Ishikawa (cell line): ENCODE measurements at regions not wholly inside any gene's neighbourhood (a gene's known extent, or its start where the extent isn't known, plus 50 kb on each side); places are given as distances from the start of the nearest gene placed in this dataset.

Source experiments
- CEBPB ChIP-seq: IDR thresholded peaks from 2 replicates; pipeline ENCODE4 v1.6.1; 2012
- CREB1 ChIP-seq: IDR thresholded peaks from 2 replicates; pipeline ENCODE4 v1.6.1; 2012; ENCODE audit warnings: low read depth
- EGR1 ChIP-seq: IDR thresholded peaks from 2 replicates; pipeline ENCODE4 v1.6.1; 2012
- EP300 ChIP-seq: IDR thresholded peaks from 2 replicates; pipeline ENCODE4 v1.6.1; 2012; ENCODE audit warnings: borderline replicate concordance
- FOXM1 ChIP-seq: IDR thresholded peaks from 2 replicates; pipeline ENCODE4 v1.6.1; 2012; ENCODE audit warnings: low read depth, borderline replicate concordance
- NFIC ChIP-seq: IDR thresholded peaks from 2 replicates; pipeline ENCODE4 v1.6.1; 2012
- RAD21 ChIP-seq: IDR thresholded peaks from 2 replicates; pipeline ENCODE4 v1.6.1; 2012; ENCODE audit warnings: low read depth
- REST ChIP-seq: IDR thresholded peaks from 2 replicates; pipeline ENCODE4 v1.6.1; 2012; ENCODE audit warnings: low read depth, mild to moderate bottlenecking
- TAF1 ChIP-seq: IDR thresholded peaks from 2 replicates; pipeline ENCODE4 v1.6.1; 2012; ENCODE audit warnings: low read depth, mild to moderate bottlenecking
- TCF12 ChIP-seq: IDR thresholded peaks from 2 replicates; pipeline ENCODE4 v1.6.1; 2012; ENCODE audit warnings: low read depth
- TEAD4 ChIP-seq: IDR thresholded peaks from 2 replicates; pipeline ENCODE4 v1.6.1; 2012
- USF1 ChIP-seq: IDR thresholded peaks from 2 replicates; pipeline ENCODE4 v1.6.1; 2012
- YY1 ChIP-seq: IDR thresholded peaks from 2 replicates; pipeline ENCODE4 v1.6.1; 2012; ENCODE audit warnings: low read depth
- ZBTB7A ChIP-seq: IDR thresholded peaks from 2 replicates; pipeline ENCODE4 v1.6.1; 2012; ENCODE audit warnings: low read depth
- TF ChIP-seq, protein P1 (sequence below): IDR thresholded peaks from 2 replicates; pipeline ENCODE4 v1.6.1; 2012

GRCh38 chr1:30642391-30643120 is 80.8 kb downstream of the MATN1 start:
- TF ChIP-seq NFIC (no peak), CEBPB (no peak), TCF12 (no peak), TAF1 (no peak), USF1 (no peak), ZBTB7A (no peak), RAD21 (no peak), EP300 (no peak), TEAD4 (no peak), FOXM1 (no peak), REST (no peak), EGR1 (no peak), YY1 (no peak)

- TF ChIP-seq RAD21 (no peak), USF1 (no peak), REST (no peak), TEAD4 (no peak), EP300 (no peak), EGR1 (no peak), YY1 (no peak), FOXM1 (no peak), ZBTB7A (no peak), TCF12 (no peak), NFIC (no peak), TAF1 (no peak), CREB1 (no peak), CEBPB (no peak)
- TF ChIP-seq, protein P1, sequence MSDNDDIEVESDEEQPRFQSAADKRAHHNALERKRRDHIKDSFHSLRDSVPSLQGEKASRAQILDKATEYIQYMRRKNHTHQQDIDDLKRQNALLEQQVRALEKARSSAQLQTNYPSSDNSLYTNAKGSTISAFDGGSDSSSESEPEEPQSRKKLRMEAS = no peak
Measured at GRCh38 chr1:30641572-30642353, 81.6 kb downstream of the MATN1 start.

DNA sequence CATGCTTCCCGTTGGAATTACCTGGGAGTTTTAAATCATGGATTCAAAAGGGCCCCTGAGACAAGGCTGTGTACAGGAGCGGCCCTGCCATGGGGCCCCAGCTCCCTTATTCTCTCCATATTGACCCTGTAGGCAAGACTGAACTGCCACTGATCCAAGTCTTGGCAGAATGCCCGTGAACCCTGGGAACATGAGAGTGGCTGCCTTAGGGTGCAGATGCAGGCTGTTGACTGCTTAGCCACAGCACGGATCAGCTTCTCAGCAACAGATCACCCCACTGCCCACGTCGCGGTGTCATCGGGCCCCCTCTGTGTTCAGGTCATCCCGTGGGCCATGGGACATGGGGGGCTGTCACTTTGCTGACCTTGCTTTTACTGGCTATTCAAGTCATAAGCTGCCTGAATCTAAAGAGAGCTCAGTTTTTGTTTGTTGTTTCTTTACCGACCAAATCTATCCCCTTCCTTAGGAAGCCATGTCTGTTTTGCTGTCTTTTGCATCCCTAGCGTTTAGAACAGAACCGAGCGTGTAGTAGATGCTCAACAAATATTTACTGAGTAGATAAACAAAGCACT is 83.4 kb downstream of the MATN1 start:
- TF ChIP-seq REST (no peak), YY1 (no peak), TEAD4 (no peak), EP300 (no peak), CREB1 (no peak), CEBPB (no peak), TCF12 (no peak), USF1 (no peak), FOXM1 (no peak), EGR1 (no peak), ZBTB7A (no peak), RAD21 (no peak), NFIC (no peak), TAF1 (no peak)
- TF ChIP-seq, protein P1 = no peak
